ENCODE measurements at regions not wholly inside any gene's neighbourhood (a gene's known extent, or its start where the extent isn't known, plus 50 kb on each side); places are given as distances from the start of the nearest gene placed in this dataset.

- TF ChIP-seq EP300 (IDR thresholded peaks at IDR 0.05) (no peak), POLR2AphosphoS5 (IDR thresholded peaks at IDR 0.05) (no peak), POLR2A (IDR thresholded peaks at IDR 0.05) (no peak)
- TF ChIP-seq, protein P1, sequence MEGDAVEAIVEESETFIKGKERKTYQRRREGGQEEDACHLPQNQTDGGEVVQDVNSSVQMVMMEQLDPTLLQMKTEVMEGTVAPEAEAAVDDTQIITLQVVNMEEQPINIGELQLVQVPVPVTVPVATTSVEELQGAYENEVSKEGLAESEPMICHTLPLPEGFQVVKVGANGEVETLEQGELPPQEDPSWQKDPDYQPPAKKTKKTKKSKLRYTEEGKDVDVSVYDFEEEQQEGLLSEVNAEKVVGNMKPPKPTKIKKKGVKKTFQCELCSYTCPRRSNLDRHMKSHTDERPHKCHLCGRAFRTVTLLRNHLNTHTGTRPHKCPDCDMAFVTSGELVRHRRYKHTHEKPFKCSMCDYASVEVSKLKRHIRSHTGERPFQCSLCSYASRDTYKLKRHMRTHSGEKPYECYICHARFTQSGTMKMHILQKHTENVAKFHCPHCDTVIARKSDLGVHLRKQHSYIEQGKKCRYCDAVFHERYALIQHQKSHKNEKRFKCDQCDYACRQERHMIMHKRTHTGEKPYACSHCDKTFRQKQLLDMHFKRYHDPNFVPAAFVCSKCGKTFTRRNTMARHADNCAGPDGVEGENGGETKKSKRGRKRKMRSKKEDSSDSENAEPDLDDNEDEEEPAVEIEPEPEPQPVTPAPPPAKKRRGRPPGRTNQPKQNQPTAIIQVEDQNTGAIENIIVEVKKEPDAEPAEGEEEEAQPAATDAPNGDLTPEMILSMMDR (IDR thresholded peaks at IDR 0.05): no peak
- H3K9me3 ChIP-seq: no peaks in the 10 kb centered on the region
- no peaks in the 10 kb centered on the region for H3K27me3 ChIP-seq
- WGBS, 2 donors (ENCODE audit: low coverage in 1 of 2): 81 to 83% methylated on average over 3 to 4 of the region's 4 CpGs
- H3K4me3 ChIP-seq: no peak overlapping the region
- H3K36me3 ChIP-seq: no peaks in the 10 kb centered on the region
- ATAC-seq: no peak
- no peak overlapping the region for H3K27ac ChIP-seq
- peaks cover 0 to 25% (median 0%) of the 10 kb centered on the region in 3 donors for H3K4me1 ChIP-seq
Observed at GRCh38 chr12:58539295-58539694, 381.0 kb downstream of the LRIG3 start.

DNA sequence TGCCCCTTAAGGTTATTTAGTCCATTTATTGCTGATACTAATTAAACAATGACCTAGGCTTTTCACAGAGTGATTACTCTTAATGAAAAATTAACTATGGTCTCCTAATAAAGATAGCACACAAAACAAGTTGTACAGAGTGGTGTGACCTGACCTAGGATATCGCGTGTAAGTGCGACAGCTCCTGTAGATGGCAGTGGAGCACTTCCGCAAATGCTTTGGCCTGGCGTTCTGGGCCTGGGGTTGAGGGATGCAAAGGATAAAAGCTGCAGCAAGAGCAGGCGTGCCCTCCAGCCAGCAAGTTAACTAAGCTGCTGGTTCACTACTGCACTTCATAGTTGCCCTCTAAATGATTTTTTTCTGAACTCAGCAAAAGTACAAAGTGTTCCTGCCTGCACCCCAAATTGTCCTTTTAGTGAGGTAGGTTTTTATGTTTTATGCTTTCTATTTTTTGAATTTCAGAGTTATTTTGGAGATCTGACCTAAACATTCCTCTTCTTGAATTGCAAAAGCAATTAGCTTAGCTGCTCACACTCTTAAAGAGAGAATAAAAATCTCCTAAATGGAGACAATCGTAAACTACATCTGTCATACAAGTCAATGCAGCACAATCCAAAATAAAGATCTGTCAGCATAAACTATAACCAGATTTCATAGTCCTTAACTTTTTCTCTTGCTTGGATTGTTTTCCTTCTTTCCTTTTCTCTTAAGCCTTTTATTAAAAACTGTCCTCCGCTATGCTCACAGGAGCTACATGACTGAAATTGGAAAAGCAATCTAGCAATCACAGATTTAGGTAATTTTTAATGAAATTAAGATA is 379.6 kb downstream of the LRIG3 start:
- peak overlapping the region in 3 of 4 donors; percentile 21 to 44 (median 26) for H3K27ac ChIP-seq
- WGBS, 2 donors (ENCODE audit: low coverage in 1 of 2): 18 to 30% methylated on average over 5 to 8 of the region's 8 CpGs
- H3K36me3 ChIP-seq: no peaks in the 10 kb centered on the region

GRCh38 chr12:58541300-58541690 is 379.0 kb downstream of the LRIG3 start:
- no peak for TF ChIP-seq POLR2AphosphoS5 (IDR thresholded peaks at IDR 0.05)
- ATAC-seq: no peak
- no peaks in the 10 kb centered on the region for H3K27me3 ChIP-seq
- no peak overlapping the region for H3K4me3 ChIP-seq
- H3K4me1 ChIP-seq: peaks cover 0 to 25% (median 0%) of the 10 kb centered on the region in 3 donors
- peak overlapping the region in 2 of 4 donors; percentile 27 to 44 for H3K27ac ChIP-seq
- WGBS, 2 donors (ENCODE audit: low coverage in 1 of 2): 96 to 100% methylated on average over 3 of the region's 3 CpGs
- no peaks in the 10 kb centered on the region for H3K36me3 ChIP-seq
- no peaks in the 10 kb centered on the region for H3K9me3 ChIP-seq

More for the DNA sequence above, 379.6 kb downstream of the LRIG3 start:
- peaks cover 0 to 25% (median 0%) of the 10 kb centered on the region in 3 donors for H3K4me1 ChIP-seq
- H3K9me3 ChIP-seq: no peaks in the 10 kb centered on the region
- no peaks in the 10 kb centered on the region for H3K27me3 ChIP-seq
- no peak overlapping the region for H3K4me3 ChIP-seq
- TF ChIP-seq, protein P1 (IDR thresholded peaks at IDR 0.05): peak; percentile 73 to 89 (median 76)
- TF ChIP-seq POLR2AphosphoS5 (IDR thresholded peaks at IDR 0.05) (peak; percentile 24), POLR2A (IDR thresholded peaks at IDR 0.05) (no peak)
- ATAC-seq: peak; percentile 86

GRCh38 chr12:58544281-58544680 is 376.0 kb downstream of the LRIG3 start:
- Histone ChIP-seq H3K4me3 (no peak overlapping the region), H3K36me3 (no peaks in the 10 kb centered on the region), H3K27ac (no peak overlapping the region), H3K4me1 (peaks cover 0 to 16% (median 0%) of the 10 kb centered on the region in 3 donors), H3K9me3 (no peaks in the 10 kb centered on the region), H3K27me3 (no peaks in the 10 kb centered on the region)
- no peak for ATAC-seq
- no peak for TF ChIP-seq POLR2A (IDR thresholded peaks at IDR 0.05)
- TF ChIP-seq, protein P1 (IDR thresholded peaks at IDR 0.05): no peak
- no peak for TF ChIP-seq EP300 (IDR thresholded peaks at IDR 0.05)
- TF ChIP-seq POLR2AphosphoS5 (IDR thresholded peaks at IDR 0.05): no peak
- 71 to 82% methylated on average over 1 of the region's 1 CpG for WGBS, 2 donors (ENCODE audit: low coverage in 1 of 2)

DNA sequence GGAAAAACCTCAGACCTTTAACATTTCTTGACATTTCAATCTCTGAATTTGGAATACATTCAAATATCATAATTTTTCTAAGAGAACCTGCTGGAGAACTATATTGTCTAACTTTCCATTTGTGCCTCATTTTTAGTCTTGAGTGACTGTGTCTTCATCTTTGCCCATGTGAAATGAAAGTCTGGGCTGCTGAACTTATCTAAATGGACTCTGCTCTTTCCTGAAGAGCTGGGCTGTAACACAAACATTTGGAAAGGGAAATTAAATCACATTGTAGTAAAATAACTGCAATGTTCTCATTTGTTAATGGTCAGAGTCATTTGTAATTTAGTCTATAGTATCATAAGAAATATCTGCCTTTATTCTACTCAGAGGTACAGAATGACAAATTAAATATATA is 373.1 kb downstream of the LRIG3 start:
- no peak for TF ChIP-seq POLR2A (IDR thresholded peaks at IDR 0.05)
- no peak for TF ChIP-seq POLR2AphosphoS5 (IDR thresholded peaks at IDR 0.05)
- TF ChIP-seq EP300 (IDR thresholded peaks at IDR 0.05): no peak
- TF ChIP-seq, protein P1 (IDR thresholded peaks at IDR 0.05): no peak
- Histone ChIP-seq H3K4me1 (no peaks in the 10 kb centered on the region), H3K27ac (no peak overlapping the region), H3K9me3 (no peaks in the 10 kb centered on the region), H3K4me3 (no peak overlapping the region), H3K27me3 (no peaks in the 10 kb centered on the region), H3K36me3 (no peaks in the 10 kb centered on the region)
- no peak for ATAC-seq

All from gastroesophageal sphincter (tissue), 4 donors.